ENCODE measurements at regions not wholly inside any gene's neighbourhood (a gene's known extent, or its start where the extent isn't known, plus 50 kb on each side); places are given as distances from the start of the nearest gene placed in this dataset.

- ChIA-PET POLR2A (no interaction called here), CTCF (no interaction called here)
- Mint-ChIP-seq H3K9me3 (ENCODE audit: insufficient read depth) (no peaks in the 10 kb centered on the region), H3K27ac (no peak overlapping the region), H3K4me3 (no peak overlapping the region), H3K4me1 (ENCODE audit: low read depth) (no peaks in the 10 kb centered on the region), H3K27me3 (ENCODE audit: low read depth) (no peaks in the 10 kb centered on the region), H3K36me3 (ENCODE audit: low read depth) (no peaks in the 10 kb centered on the region)
- DNase-seq (no peak), ATAC-seq (no peak)
Observed at GRCh38 chr4:141448490-141448889, 187.9 kb upstream of the IL15 start.

DNA sequence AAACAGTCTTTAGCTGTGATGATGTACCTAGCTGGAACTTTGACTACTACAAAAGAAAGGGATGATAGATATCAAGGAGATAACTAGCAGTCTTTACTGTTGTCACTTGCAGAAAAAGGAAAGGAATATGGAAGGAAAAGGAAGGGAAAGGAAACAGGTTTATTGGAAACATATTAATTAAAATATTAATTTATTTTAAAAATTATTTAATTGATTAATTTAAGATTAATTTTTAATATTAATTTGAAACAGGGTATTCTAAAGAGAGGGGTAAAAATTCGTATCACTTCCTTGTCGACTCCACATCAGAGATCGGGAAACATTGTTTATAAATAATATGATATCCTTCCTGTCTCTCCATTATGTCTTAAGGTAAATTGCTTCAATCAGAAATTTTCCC, 186.5 kb upstream of the IL15 start:
- H3K27me3 Mint-ChIP-seq (ENCODE audit: low read depth): no peaks in the 10 kb centered on the region
- H3K9me3 Mint-ChIP-seq (ENCODE audit: insufficient read depth): no peaks in the 10 kb centered on the region
- no peak for DNase-seq
- no peaks in the 10 kb centered on the region for H3K4me1 Mint-ChIP-seq (ENCODE audit: low read depth)
- ChIA-PET CTCF (no interaction called here), POLR2A (no interaction called here)
- no peak overlapping the region for H3K4me3 Mint-ChIP-seq
- no peak overlapping the region for H3K27ac Mint-ChIP-seq
- ATAC-seq: no peak
- no peaks in the 10 kb centered on the region for H3K36me3 Mint-ChIP-seq (ENCODE audit: low read depth)

DNA sequence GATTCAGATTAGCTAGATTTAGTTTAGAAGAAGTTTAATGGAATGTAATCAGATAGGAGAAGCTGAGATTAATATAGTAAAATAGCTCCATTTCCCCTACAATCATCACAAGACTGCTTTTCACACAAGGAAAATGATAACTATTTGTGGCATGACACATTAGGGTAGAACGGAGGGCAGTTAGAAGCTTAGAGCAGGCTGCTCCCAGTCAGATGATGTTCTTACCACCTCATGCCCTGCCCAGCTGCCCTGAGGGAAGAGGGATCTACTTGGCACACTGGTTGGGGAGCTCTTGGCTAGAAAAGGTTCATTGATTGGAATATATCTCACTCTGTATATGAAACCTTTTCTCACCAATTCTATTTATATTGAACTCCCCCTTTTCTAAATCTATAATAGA, 180.7 kb upstream of the IL15 start:
- ChIA-PET CTCF (no interaction called here), POLR2A (no interaction called here)
- ATAC-seq (no peak), DNase-seq (no peak)
- Mint-ChIP-seq H3K9me3 (ENCODE audit: insufficient read depth) (no peaks in the 10 kb centered on the region), H3K4me1 (ENCODE audit: low read depth) (no peaks in the 10 kb centered on the region), H3K27ac (no peak overlapping the region), H3K27me3 (ENCODE audit: low read depth) (no peaks in the 10 kb centered on the region), H3K4me3 (no peak overlapping the region), H3K36me3 (ENCODE audit: low read depth) (no peaks in the 10 kb centered on the region)

GRCh38 chr4:141457653-141458052, 178.7 kb upstream of the IL15 start:
- ChIA-PET POLR2A (no interaction called here), CTCF (no interaction called here)
- no peak overlapping the region for H3K27ac Mint-ChIP-seq
- no peaks in the 10 kb centered on the region for H3K4me1 Mint-ChIP-seq (ENCODE audit: low read depth)
- ATAC-seq: no peak
- DNase-seq: no peak
- H3K27me3 Mint-ChIP-seq (ENCODE audit: low read depth): no peaks in the 10 kb centered on the region
- no peaks in the 10 kb centered on the region for H3K9me3 Mint-ChIP-seq (ENCODE audit: insufficient read depth)
- H3K36me3 Mint-ChIP-seq (ENCODE audit: low read depth): no peaks in the 10 kb centered on the region
- no peak overlapping the region for H3K4me3 Mint-ChIP-seq

GRCh38 chr4:141458501-141458900, 177.9 kb upstream of the IL15 start:
- Mint-ChIP-seq H3K4me1 (ENCODE audit: low read depth) (no peaks in the 10 kb centered on the region), H3K9me3 (ENCODE audit: insufficient read depth) (no peaks in the 10 kb centered on the region), H3K27ac (no peak overlapping the region), H3K4me3 (no peak overlapping the region), H3K36me3 (ENCODE audit: low read depth) (no peaks in the 10 kb centered on the region), H3K27me3 (ENCODE audit: low read depth) (no peaks in the 10 kb centered on the region)
- POLR2A ChIA-PET: no interaction called here
- ATAC-seq (no peak), DNase-seq (no peak)
- CTCF ChIA-PET: no interaction called here

- Mint-ChIP-seq H3K4me1 (ENCODE audit: low read depth) (no peaks in the 10 kb centered on the region), H3K36me3 (ENCODE audit: low read depth) (no peaks in the 10 kb centered on the region), H3K9me3 (ENCODE audit: insufficient read depth) (no peaks in the 10 kb centered on the region), H3K4me3 (no peak overlapping the region), H3K27me3 (ENCODE audit: low read depth) (no peaks in the 10 kb centered on the region), H3K27ac (no peak overlapping the region)
- POLR2A ChIA-PET: no interaction called here
- ATAC-seq: no peak
- CTCF ChIA-PET: no interaction called here
- DNase-seq: no peak
Observed at GRCh38 chr4:141459020-141459419, 177.4 kb upstream of the IL15 start.

DNA sequence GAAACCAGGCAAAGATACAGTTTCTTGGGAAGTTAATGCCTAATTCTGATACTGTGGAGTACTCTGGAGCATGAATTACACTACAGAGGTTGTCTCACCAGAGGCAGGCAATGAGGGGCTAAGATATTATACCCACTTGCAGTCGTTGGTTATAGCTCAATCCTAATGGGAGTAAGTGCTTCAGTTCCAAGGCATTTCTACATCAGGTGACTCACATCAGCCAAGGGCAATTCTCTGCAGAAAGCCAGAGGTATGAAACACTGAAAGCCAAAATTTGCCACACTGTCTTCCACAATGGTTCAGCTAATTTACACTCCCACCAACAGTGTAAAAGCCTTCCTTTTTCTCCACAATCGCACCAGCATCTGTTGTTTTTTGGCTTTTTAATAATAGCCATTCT, 174.0 kb upstream of the IL15 start:
- DNase-seq: no peak
- no peaks in the 10 kb centered on the region for H3K36me3 Mint-ChIP-seq (ENCODE audit: low read depth)
- H3K27me3 Mint-ChIP-seq (ENCODE audit: low read depth): no peaks in the 10 kb centered on the region
- H3K4me3 Mint-ChIP-seq: no peak overlapping the region
- ChIA-PET CTCF (no interaction called here), POLR2A (no interaction called here)
- no peaks in the 10 kb centered on the region for H3K4me1 Mint-ChIP-seq (ENCODE audit: low read depth)
- no peak overlapping the region for H3K27ac Mint-ChIP-seq
- no peak for ATAC-seq
- no peaks in the 10 kb centered on the region for H3K9me3 Mint-ChIP-seq (ENCODE audit: insufficient read depth)

- no peaks in the 10 kb centered on the region for H3K27me3 Mint-ChIP-seq (ENCODE audit: low read depth)
- POLR2A ChIA-PET: no interaction called here
- no peak overlapping the region for H3K4me3 Mint-ChIP-seq
- no peaks in the 10 kb centered on the region for H3K4me1 Mint-ChIP-seq (ENCODE audit: low read depth)
- H3K27ac Mint-ChIP-seq: no peak overlapping the region
- ATAC-seq (no peak), DNase-seq (no peak)
- no peaks in the 10 kb centered on the region for H3K36me3 Mint-ChIP-seq (ENCODE audit: low read depth)
- no peaks in the 10 kb centered on the region for H3K9me3 Mint-ChIP-seq (ENCODE audit: insufficient read depth)
- CTCF ChIA-PET: no interaction called here
Observed at GRCh38 chr4:141463678-141464077, 172.7 kb upstream of the IL15 start.

- ChIA-PET CTCF (no interaction called here), POLR2A (no interaction called here)
- Mint-ChIP-seq H3K27ac (no peak overlapping the region), H3K4me3 (no peak overlapping the region), H3K9me3 (ENCODE audit: insufficient read depth) (no peaks in the 10 kb centered on the region), H3K27me3 (ENCODE audit: low read depth) (no peaks in the 10 kb centered on the region), H3K36me3 (ENCODE audit: low read depth) (no peaks in the 10 kb centered on the region), H3K4me1 (ENCODE audit: low read depth) (no peaks in the 10 kb centered on the region)
- ATAC-seq (no peak), DNase-seq (no peak)
Observed at GRCh38 chr4:141464366-141464765, 172.0 kb upstream of the IL15 start.

GRCh38 chr4:141465171-141465570, 171.2 kb upstream of the IL15 start:
- DNase-seq (no peak), ATAC-seq (no peak)
- POLR2A ChIA-PET: no interaction called here
- CTCF ChIA-PET: no interaction called here
- H3K36me3 Mint-ChIP-seq (ENCODE audit: low read depth): no peaks in the 10 kb centered on the region
- H3K27me3 Mint-ChIP-seq (ENCODE audit: low read depth): no peaks in the 10 kb centered on the region
- no peaks in the 10 kb centered on the region for H3K4me1 Mint-ChIP-seq (ENCODE audit: low read depth)
- no peaks in the 10 kb centered on the region for H3K9me3 Mint-ChIP-seq (ENCODE audit: insufficient read depth)
- H3K4me3 Mint-ChIP-seq: no peak overlapping the region
- H3K27ac Mint-ChIP-seq: no peak overlapping the region

DNA sequence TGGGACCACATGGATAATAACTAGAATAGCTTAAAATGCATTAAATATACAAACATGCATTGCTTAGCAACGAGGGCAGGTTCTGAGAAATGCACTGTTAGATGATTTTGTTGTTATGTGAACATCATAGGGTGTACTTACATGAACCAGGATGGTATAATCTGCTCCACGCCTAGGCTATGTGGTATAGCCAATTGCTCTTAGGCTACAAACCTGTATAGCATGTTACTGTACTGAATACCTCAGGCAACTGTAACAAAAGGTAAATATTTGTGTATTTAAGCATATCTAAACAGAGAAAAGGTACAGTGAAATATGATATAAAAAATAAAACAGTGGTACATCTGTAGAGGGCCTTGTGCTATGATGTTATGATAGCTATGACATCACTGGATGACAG, 169.2 kb upstream of the IL15 start:
- DNase-seq (no peak), ATAC-seq (no peak)
- H3K27ac Mint-ChIP-seq: no peak overlapping the region
- no peaks in the 10 kb centered on the region for H3K9me3 Mint-ChIP-seq (ENCODE audit: insufficient read depth)
- H3K4me1 Mint-ChIP-seq (ENCODE audit: low read depth): no peaks in the 10 kb centered on the region
- H3K27me3 Mint-ChIP-seq (ENCODE audit: low read depth): no peaks in the 10 kb centered on the region
- H3K4me3 Mint-ChIP-seq: no peak overlapping the region
- no peaks in the 10 kb centered on the region for H3K36me3 Mint-ChIP-seq (ENCODE audit: low read depth)
- ChIA-PET CTCF (no interaction called here), POLR2A (no interaction called here)

- Mint-ChIP-seq H3K9me3 (ENCODE audit: insufficient read depth) (no peaks in the 10 kb centered on the region), H3K27ac (no peak overlapping the region), H3K4me1 (ENCODE audit: low read depth) (no peaks in the 10 kb centered on the region), H3K27me3 (ENCODE audit: low read depth) (no peaks in the 10 kb centered on the region), H3K4me3 (no peak overlapping the region), H3K36me3 (ENCODE audit: low read depth) (no peaks in the 10 kb centered on the region)
- ATAC-seq (no peak), DNase-seq (no peak)
- ChIA-PET CTCF (interaction anchor here (1.3 kb wide), 1 partner anchor 17 kb away, joined by 3 read pairs; no protein-coding TSS in a partner anchor), POLR2A (no interaction called here)
Observed at GRCh38 chr4:141469392-141469791, 167.0 kb upstream of the IL15 start.

GRCh38 chr4:141473026-141473540, 163.3 kb upstream of the IL15 start:
- Mint-ChIP-seq H3K4me1 (ENCODE audit: low read depth) (no peaks in the 10 kb centered on the region), H3K9me3 (ENCODE audit: insufficient read depth) (no peaks in the 10 kb centered on the region), H3K27me3 (ENCODE audit: low read depth) (no peaks in the 10 kb centered on the region), H3K4me3 (no peak overlapping the region), H3K27ac (no peak overlapping the region), H3K36me3 (ENCODE audit: low read depth) (no peaks in the 10 kb centered on the region)
- POLR2A ChIA-PET: no interaction called here
- DNase-seq: no peak
- ATAC-seq: no peak
- CTCF ChIA-PET: no interaction called here

All from activated CD8-positive, alpha-beta T cell treated with anti-CD3 and anti-CD28 coated beads, Interleukin-2, amount 10 ng/mL, durations not matched to agents 7 days and 5 days (primary cell).